Stimulated activated effector memory CD8-positive, alpha-beta T cell treated with anti-CD3 and anti-CD28 coated beads, Interleukin-12 subunit alpha, Interleukin-12 subunit beta, amount 100 ng/mL, for 72 hours (primary cell): ENCODE measurements at regions not wholly inside any gene's neighbourhood (a gene's known extent, or its start where the extent isn't known, plus 50 kb on each side); places are given as distances from the start of the nearest gene placed in this dataset.

Experiments used
- ATAC-seq: fragments of 150-1000 bp; cut with Tn5 transposase; 2 replicates; pipeline ENCODE4 v1.10.0; 2021
- DNase-seq, 2 donors: peaks; one replicate each; pipeline ENCODE4 v3.0.0; 2021 to 2022; ENCODE audit warnings: low spot score in 2 of 2
- H3K27ac Mint-ChIP-seq: one replicate; pipeline ENCODE4 v1.8.0; 2022; ENCODE audit warnings: mild to moderate bottlenecking, mixed read lengths
- H3K36me3 Mint-ChIP-seq: one replicate; pipeline ENCODE4 v1.8.0; 2022; ENCODE audit warnings: mild to moderate bottlenecking, mixed read lengths
- H3K4me1 Mint-ChIP-seq: one replicate; pipeline ENCODE4 v1.8.0; 2022; ENCODE audit warnings: mixed read lengths
- H3K4me3 Mint-ChIP-seq: one replicate; pipeline ENCODE4 v1.8.0; 2022; ENCODE audit warnings: mild to moderate bottlenecking, mixed read lengths
- H3K9me3 Mint-ChIP-seq: one replicate; pipeline ENCODE4 v1.8.0; 2022; ENCODE audit warnings: mixed read lengths

DNA sequence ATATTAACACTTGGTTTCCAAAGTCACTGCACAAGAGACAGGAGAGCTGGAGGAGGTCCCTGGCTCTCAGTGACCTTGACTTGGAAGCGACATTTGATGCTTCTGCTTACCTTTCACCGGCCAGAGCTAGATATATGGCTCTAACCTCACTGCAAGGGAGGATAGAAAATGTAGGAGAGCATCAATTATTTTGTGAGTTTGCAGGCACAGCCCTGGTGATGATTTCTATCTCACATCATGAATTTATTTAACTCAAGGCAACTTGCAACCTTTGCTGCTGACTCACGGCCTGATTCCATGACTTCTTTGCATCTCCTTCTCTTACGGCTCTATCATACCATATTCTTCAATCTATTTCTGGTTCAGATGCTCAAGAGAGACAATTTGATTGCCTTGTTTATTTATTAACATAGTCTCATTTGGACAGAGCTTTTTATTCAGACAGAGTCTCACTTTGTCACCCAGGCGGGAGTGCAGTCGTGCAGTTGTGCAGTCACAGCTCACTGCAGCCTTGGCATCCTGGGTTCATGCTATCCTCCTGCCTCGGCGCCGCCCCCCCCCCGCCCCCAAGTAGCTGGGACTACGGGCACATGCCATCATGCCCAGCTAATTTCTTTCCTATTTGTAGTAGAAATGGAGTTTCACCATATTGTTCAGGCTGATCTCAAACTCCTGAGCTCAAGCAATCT, 196.0 kb downstream of the REEP3 start:
- DNase-seq (no peak), ATAC-seq (no peak)
- Mint-ChIP-seq H3K36me3 (no peaks in the 10 kb centered on the region), H3K27ac (no peak overlapping the region), H3K4me1 (peaks cover 11% of the 10 kb centered on the region), H3K4me3 (no peak overlapping the region), H3K9me3 (no peaks in the 10 kb centered on the region)

DNA sequence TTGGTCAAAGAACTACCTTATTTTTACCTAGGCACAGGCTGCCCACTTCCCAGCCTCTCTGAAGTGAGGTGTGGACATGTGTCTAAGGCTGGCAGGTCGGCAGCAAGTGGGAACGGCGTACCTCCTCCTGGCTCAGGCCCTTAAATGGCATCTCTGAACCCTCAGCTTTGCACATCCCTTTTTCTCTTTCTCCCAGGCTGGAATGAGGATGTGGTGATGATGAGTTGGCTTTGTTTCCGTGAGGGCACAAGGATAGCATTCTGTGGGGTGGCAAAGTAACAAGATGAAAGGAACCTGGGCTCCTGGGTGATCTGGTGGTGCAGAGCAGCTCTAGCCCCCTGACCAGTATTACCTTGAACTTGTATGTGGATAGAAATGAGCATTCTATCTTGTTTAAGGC, 196.8 kb downstream of the REEP3 start:
- Mint-ChIP-seq H3K9me3 (no peaks in the 10 kb centered on the region), H3K36me3 (no peaks in the 10 kb centered on the region), H3K4me1 (peaks cover 11% of the 10 kb centered on the region), H3K4me3 (no peak overlapping the region), H3K27ac (no peak overlapping the region)
- DNase-seq (no peak), ATAC-seq (no peak)

DNA sequence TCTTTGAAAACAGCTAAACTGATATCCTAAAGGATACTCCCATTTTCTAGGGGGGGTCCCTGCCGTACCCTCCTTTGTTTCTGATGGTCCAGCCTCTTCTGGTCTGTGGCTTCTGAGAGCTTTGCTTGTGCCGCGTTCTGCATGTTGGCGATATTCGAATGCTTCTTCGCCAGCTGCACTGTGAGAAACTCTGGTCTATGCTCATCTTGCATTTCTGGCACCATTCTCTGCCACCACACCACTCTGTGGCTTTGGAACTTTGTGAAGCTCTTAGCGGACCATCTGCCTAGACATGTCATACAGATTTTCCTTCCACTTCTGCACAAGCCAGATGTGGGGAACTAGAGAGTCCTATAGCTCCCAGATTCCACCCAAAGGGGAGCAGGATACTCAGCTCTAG, 197.2 kb downstream of the REEP3 start:
- Mint-ChIP-seq H3K4me1 (peaks cover 11% of the 10 kb centered on the region), H3K27ac (no peak overlapping the region), H3K9me3 (no peaks in the 10 kb centered on the region), H3K4me3 (no peak overlapping the region), H3K36me3 (no peaks in the 10 kb centered on the region)
- ATAC-seq (no peak), DNase-seq (no peak)

DNA sequence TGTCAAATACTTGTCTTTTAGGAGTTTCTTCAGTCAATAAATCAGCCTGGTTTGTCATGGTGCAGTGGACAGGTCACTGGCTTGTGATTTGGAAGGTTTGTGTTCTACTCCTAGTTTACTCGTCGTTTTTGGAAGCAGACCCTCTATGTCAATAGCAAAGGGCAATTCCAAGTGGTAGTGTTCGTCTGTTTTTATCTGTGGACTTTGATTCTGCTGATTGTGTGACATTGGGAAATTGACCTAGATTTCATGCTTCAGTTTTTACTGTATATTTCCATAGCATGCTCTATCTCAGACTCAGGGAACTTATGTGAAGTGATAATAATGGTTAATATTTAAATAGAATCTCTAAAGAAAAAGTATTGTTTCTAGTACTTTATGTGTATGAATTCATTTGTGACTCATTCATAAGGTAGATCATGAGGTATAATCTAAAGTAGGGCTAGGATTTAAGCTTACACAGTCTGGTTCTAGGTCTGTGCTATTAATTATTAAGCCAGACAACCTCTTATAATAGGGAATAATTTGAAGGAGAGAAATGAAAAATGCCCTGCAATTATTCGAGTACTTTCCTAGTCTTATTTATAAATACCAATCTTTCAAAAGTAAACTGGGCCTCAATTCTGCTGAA, 198.1 kb downstream of the REEP3 start:
- no peak for DNase-seq
- H3K9me3 Mint-ChIP-seq = no peaks in the 10 kb centered on the region

DNA sequence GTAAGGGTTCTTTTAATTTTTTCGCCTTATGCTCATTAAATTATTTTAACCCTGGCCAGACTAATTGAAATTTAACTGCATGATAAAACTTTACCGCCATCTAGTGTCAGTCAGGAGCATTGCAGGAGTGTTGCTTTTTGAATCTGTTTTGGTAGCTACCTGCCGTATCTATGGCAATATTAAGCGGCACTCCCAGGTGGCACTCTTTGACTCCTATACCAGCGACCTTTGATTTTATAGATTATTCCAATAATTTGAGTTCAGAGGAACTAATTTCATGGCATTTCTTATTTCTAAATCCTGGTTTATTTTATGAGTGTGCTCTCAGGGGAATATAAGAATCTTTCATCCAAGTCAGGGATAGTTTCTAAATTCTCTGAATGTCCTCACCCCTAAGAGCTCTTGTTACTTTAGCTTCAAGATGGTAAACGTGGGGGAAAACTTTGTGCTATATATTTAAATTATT, 198.9 kb downstream of the REEP3 start:
- DNase-seq (peak in 1 of 2 donors; percentile 62), ATAC-seq (peak; percentile 47)
- H3K36me3 Mint-ChIP-seq = no peaks in the 10 kb centered on the region
- H3K27ac Mint-ChIP-seq = no peak overlapping the region
- H3K4me1 Mint-ChIP-seq = peaks cover 11% of the 10 kb centered on the region
- no peaks in the 10 kb centered on the region for H3K9me3 Mint-ChIP-seq
- H3K4me3 Mint-ChIP-seq = peak overlapping the region; percentile 10

More for the DNA sequence above, 198.1 kb downstream of the REEP3 start:
- Mint-ChIP-seq H3K4me3 (no peak overlapping the region), H3K27ac (no peak overlapping the region), H3K36me3 (no peaks in the 10 kb centered on the region), H3K4me1 (peaks cover 11% of the 10 kb centered on the region)
- no peak for ATAC-seq

DNA sequence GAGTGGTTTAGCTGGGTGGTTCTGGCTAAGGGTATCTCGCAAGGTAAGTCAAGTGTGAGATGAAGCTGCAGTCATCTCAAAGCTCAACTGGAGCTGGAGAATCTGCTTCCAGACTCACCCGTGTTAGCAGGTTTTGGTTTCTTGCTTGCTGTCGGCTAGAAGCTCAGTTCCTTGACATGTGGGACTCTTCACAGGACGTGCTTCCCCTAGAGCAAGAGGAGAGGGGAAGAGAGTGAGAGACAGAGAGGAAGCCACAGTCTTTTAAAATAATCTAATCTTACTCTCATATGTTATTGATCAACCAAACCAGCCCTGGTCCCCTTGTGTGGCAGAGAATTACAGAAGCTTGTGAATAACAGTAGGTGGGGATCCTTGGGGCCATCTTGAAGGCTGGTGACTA, 199.5 kb downstream of the REEP3 start:
- H3K4me3 Mint-ChIP-seq = peak overlapping the region; percentile 10
- DNase-seq = no peak
- H3K27ac Mint-ChIP-seq = no peak overlapping the region
- H3K4me1 Mint-ChIP-seq = peaks cover 11% of the 10 kb centered on the region
- no peaks in the 10 kb centered on the region for H3K36me3 Mint-ChIP-seq
- H3K9me3 Mint-ChIP-seq = no peaks in the 10 kb centered on the region
- ATAC-seq = no peak

DNA sequence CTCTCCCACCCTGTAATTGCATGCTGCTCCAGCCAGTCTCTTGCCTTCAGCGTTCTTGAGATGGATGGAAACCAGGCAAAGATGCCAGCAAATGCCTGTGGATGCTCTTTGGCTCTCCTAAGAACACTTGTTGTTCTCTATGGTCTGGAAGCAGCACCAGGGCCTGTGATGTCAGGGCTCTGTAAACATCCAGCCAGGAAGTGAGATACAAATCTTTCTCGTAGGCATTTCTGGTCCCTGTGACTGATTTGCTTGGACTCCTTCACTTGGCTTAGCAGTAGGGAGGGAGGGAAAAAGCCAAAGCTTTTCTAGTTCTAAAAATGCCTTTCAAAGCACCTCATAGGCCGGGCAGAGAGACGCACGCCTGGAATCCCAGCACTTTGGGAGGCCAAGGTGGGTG, 201.3 kb downstream of the REEP3 start:
- Mint-ChIP-seq H3K4me1 (peaks cover 11% of the 10 kb centered on the region), H3K9me3 (no peaks in the 10 kb centered on the region), H3K4me3 (no peak overlapping the region), H3K27ac (peak overlapping the region; percentile 17), H3K36me3 (no peaks in the 10 kb centered on the region)
- ATAC-seq (no peak), DNase-seq (no peak)

DNA sequence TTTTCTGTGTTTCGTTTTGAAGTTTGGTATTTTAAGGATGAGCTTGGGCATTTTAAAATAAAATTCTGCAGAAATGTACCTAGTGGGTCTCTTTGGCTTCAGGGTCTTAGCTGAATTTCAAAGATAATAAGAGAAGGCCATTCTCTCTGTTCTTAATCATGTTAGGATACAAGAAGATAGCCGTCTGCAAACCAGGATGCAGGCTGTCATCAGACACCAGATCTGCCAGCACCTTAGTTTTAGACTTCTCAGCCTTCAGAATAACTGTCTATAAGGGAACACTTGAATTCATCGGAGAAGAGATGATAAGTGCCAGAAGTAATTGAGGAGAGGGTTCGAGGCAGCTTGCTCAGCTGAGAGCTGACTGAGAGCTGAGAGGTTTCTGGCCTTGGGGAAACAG, 202.1 kb downstream of the REEP3 start:
- Mint-ChIP-seq H3K4me3 (no peak overlapping the region), H3K36me3 (no peaks in the 10 kb centered on the region), H3K27ac (no peak overlapping the region), H3K9me3 (no peaks in the 10 kb centered on the region), H3K4me1 (peaks cover 11% of the 10 kb centered on the region)
- DNase-seq (no peak), ATAC-seq (no peak)

DNA sequence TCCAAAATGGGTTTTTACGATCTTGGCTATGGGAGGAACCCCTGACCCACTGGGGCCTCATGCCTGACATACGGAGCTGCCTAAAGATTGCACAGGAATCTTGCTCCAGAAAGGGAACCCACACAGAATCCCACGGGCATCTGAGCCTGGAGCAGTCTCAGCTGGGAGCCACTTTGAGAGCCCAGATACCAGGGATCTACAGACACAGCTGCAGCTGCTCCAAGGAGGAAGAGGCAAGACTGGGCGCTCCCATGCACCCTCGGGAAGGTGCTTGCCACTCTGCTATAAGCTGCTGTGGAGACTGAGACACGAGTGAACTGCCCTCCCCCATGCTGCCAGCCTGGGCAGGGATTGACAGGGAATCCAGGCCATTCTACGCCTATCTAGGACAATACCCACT, 202.5 kb downstream of the REEP3 start:
- Mint-ChIP-seq H3K36me3 (no peaks in the 10 kb centered on the region), H3K9me3 (no peaks in the 10 kb centered on the region), H3K4me3 (no peak overlapping the region), H3K27ac (no peak overlapping the region), H3K4me1 (peaks cover 11% of the 10 kb centered on the region)
- DNase-seq = no peak
- ATAC-seq = no peak

DNA sequence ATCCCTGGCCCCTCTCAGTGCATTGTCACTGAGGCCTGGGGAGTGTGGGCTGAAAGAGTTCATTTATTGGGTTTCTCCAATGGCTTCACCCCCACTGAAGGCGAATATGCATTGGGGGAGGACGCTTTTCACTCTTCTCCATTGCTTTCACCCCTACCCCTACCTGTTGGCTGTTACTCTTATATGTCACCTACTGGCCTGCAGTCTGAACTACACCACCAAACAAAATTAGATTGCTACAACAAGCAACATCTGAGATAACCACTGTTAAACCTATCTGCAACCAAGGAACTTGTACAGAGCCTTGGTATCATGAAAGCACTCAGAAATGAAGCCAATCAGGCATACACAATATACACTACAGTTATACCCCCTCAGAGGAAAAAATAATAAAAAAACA, 203.7 kb downstream of the REEP3 start:
- ATAC-seq (no peak), DNase-seq (no peak)
- Mint-ChIP-seq H3K9me3 (no peaks in the 10 kb centered on the region), H3K4me1 (peaks cover 11% of the 10 kb centered on the region), H3K36me3 (no peaks in the 10 kb centered on the region), H3K4me3 (no peak overlapping the region), H3K27ac (no peak overlapping the region)

DNA sequence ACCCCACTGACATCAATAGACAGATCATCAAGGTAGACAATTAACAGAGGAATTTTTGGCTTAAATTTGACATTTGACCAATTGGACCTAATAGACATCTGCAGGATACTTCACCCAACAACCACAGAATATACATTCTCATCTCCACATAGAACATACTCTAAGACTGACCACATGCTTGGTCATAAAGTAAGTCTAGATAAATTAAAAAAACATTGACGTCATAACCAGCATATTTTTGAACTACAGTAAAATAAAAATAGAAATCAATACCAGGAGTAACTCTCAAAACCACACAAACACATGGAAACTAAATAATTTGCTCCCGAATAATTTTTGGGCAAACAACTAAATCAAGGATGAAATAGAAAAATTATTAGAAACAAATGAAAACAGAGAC, 205.7 kb downstream of the REEP3 start:
- no peak overlapping the region for H3K27ac Mint-ChIP-seq
- no peak overlapping the region for H3K4me3 Mint-ChIP-seq
- no peaks in the 10 kb centered on the region for H3K9me3 Mint-ChIP-seq
- ATAC-seq (no peak), DNase-seq (no peak)
- H3K4me1 Mint-ChIP-seq = no peaks in the 10 kb centered on the region
- H3K36me3 Mint-ChIP-seq = no peaks in the 10 kb centered on the region

DNA sequence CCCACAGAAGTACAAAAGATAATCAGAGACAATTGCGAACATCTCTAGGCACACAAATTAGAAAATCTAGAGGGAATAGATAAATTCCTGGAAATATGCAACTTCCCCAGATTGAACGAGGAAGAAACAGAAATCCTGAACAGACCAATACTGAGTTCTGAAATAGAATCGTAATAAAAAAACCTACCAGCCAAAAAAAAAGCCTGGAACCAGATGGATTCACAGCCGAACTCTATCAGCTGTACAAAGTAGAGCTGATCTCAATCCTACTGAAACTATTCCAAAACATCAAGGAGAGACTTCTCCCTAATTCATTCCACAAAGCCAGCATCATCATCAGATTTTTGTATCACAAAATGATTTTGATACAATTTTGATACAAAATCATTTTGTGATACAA, 206.4 kb downstream of the REEP3 start:
- no peak overlapping the region for H3K4me3 Mint-ChIP-seq
- no peak for ATAC-seq
- DNase-seq = no peak
- H3K9me3 Mint-ChIP-seq = no peaks in the 10 kb centered on the region
- H3K4me1 Mint-ChIP-seq = no peaks in the 10 kb centered on the region
- no peaks in the 10 kb centered on the region for H3K36me3 Mint-ChIP-seq
- H3K27ac Mint-ChIP-seq = no peak overlapping the region

DNA sequence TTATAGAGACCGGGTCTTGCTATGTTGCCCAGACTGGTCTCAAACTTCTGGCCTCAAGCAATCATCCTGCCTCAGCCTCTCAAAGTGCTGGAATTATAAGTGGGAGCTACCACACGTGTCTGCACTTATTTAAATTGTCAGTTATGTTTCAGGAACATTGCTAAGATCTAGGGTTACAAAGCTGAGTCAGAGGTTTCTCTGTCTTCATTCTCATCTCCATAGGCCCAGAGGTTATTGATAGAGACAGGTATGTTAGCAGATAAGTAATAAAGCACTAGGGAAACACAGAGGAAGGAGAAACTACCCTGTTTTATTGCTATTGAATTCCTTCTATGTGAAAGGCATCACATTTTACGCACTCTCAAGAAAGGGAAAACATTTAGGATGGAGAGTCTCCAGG, 214.1 kb downstream of the REEP3 start:
- H3K27ac Mint-ChIP-seq = no peak overlapping the region
- H3K4me3 Mint-ChIP-seq = no peak overlapping the region
- no peaks in the 10 kb centered on the region for H3K36me3 Mint-ChIP-seq
- no peaks in the 10 kb centered on the region for H3K4me1 Mint-ChIP-seq
- H3K9me3 Mint-ChIP-seq = no peaks in the 10 kb centered on the region
- DNase-seq = no peak
- ATAC-seq = no peak

DNA sequence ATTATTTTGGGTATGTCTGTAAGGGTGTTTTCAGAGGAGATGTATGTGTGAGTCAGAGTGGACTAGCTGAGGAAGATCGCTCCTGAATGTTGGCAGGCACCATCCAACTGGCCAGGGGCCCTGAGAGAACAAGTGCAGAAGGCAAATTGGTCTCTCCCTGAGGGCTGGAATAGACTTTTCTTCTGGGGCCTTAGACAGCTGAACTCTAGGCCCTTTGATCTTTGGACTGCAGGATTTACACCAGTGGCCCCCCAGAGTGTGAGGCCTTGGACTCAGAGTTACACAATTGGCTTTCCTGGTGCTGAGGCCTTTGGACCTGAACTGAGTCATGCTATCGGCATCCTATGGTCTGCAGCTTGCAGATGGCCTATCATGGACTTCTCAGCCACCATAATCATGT, 217.2 kb downstream of the REEP3 start:
- ATAC-seq (no peak), DNase-seq (no peak)
- H3K9me3 Mint-ChIP-seq = no peaks in the 10 kb centered on the region
- no peak overlapping the region for H3K27ac Mint-ChIP-seq
- H3K36me3 Mint-ChIP-seq = no peaks in the 10 kb centered on the region
- H3K4me1 Mint-ChIP-seq = no peaks in the 10 kb centered on the region
- no peak overlapping the region for H3K4me3 Mint-ChIP-seq

DNA sequence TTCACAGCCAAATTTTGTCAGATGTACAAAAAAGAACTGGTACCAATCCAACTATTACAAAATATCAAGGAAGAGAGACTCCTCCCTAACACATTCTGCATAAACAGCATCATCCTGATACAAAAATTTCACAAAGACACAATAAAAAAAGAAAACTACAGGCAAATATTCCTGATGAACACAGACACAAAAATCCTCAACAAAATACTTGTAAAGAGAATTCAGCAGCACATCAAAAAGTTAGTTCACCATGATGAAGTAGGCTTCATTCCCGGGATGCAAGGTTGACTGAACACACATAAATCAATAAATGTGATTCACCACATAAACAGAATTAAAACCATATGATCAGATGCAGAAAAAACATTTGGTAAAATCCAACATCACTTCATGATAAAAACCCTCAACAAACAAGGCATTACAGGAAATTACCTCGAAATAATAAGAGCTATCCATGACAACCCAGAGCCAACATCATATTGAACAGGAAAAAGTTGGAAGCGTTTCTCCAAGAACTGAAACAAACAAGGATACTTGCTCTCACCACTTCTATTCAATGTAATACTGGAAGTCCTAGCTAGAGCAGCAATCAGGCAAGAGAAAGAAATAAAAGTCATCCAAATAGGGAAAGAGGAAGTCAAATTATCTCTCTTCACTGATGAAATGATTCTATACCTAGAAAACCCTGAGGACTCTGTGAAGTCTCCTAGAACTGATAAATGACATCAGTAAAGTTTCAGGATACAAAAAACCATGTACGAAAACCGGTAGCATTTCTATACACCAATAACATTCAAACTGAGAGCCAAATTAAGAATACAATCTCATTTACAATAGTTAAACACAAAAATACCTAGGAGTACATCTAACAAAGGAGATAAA, 223.1 kb downstream of the REEP3 start:
- no peak overlapping the region for H3K27ac Mint-ChIP-seq
- H3K4me1 Mint-ChIP-seq = no peaks in the 10 kb centered on the region
- DNase-seq (no peak), ATAC-seq (no peak)
- no peak overlapping the region for H3K4me3 Mint-ChIP-seq
- H3K36me3 Mint-ChIP-seq = no peaks in the 10 kb centered on the region
- H3K9me3 Mint-ChIP-seq = no peaks in the 10 kb centered on the region

DNA sequence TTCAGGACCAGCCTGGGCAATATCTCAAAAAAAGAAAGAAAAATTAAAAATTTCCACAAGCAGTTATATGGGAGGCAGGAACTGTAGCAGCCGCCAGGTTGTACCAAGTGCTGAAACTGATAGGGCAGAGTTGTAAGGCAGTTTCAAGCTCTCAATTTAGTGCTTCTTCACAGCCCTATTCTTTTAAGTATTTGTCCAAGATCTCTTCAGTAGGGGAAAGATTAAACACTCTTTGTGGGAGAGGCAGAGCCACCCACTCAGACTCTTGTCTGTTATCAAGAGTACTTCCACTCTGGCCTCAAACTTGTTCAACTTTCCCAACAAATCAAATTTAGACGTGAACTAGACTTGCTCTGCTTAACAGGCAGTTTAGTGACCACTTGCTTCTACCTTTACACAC, 228.7 kb downstream of the REEP3 start:
- H3K9me3 Mint-ChIP-seq = no peaks in the 10 kb centered on the region
- H3K27ac Mint-ChIP-seq = no peak overlapping the region
- no peak for ATAC-seq
- no peaks in the 10 kb centered on the region for H3K4me1 Mint-ChIP-seq
- no peaks in the 10 kb centered on the region for H3K36me3 Mint-ChIP-seq
- no peak overlapping the region for H3K4me3 Mint-ChIP-seq
- no peak for DNase-seq
